ENCODE measurements at regions not wholly inside any gene's neighbourhood (a gene's known extent, or its start where the extent isn't known, plus 50 kb on each side); places are given as distances from the start of the nearest gene placed in this dataset.

GRCh38 chrY:15455133-15455937 is 931.0 kb downstream of the NLGN4Y start (continued):
- no peak for TF ChIP-seq EZH2phosphoT487 (IDR thresholded peaks at IDR 0.05; ENCODE audit: unreplicated experiment)
- TF ChIP-seq, protein P1, sequence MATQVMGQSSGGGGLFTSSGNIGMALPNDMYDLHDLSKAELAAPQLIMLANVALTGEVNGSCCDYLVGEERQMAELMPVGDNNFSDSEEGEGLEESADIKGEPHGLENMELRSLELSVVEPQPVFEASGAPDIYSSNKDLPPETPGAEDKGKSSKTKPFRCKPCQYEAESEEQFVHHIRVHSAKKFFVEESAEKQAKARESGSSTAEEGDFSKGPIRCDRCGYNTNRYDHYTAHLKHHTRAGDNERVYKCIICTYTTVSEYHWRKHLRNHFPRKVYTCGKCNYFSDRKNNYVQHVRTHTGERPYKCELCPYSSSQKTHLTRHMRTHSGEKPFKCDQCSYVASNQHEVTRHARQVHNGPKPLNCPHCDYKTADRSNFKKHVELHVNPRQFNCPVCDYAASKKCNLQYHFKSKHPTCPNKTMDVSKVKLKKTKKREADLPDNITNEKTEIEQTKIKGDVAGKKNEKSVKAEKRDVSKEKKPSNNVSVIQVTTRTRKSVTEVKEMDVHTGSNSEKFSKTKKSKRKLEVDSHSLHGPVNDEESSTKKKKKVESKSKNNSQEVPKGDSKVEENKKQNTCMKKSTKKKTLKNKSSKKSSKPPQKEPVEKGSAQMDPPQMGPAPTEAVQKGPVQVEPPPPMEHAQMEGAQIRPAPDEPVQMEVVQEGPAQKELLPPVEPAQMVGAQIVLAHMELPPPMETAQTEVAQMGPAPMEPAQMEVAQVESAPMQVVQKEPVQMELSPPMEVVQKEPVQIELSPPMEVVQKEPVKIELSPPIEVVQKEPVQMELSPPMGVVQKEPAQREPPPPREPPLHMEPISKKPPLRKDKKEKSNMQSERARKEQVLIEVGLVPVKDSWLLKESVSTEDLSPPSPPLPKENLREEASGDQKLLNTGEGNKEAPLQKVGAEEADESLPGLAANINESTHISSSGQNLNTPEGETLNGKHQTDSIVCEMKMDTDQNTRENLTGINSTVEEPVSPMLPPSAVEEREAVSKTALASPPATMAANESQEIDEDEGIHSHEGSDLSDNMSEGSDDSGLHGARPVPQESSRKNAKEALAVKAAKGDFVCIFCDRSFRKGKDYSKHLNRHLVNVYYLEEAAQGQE (IDR thresholded peaks at IDR 0.05; ENCODE audit: unreplicated experiment), result no peak

GRCh38 chrY:15455980-15456469 is 931.7 kb downstream of the NLGN4Y start:
- no peak overlapping the region for H3K27ac Mint-ChIP-seq
- Histone ChIP-seq H3K4me2 (no peak overlapping the region), H3K9me2 (ENCODE audit: insufficient read depth) (no peaks in the 10 kb centered on the region), H3F3A (replicated peaks; ENCODE audit: low read depth) (no peaks in the 10 kb centered on the region), H3K36me3 (ENCODE audit: insufficient read depth) (no peaks in the 10 kb centered on the region), H4K20me1 (replicated peaks; ENCODE audit: insufficient read depth) (no peaks in the 10 kb centered on the region), H3K27me3 (ENCODE audit: insufficient read depth) (no peaks in the 10 kb centered on the region), H3K4me3 (no peak overlapping the region), H3K79me2 (replicated peaks; ENCODE audit: insufficient read depth) (no peaks in the 10 kb centered on the region), H2AFZ (no peak overlapping the region), H3K4me1 (ENCODE audit: insufficient read depth) (0 out of 2 replicates have a peak, but pooled peaks cover 3% of the 10 kb centered on the region), H3K27ac (ENCODE audit: low read depth) (no peak overlapping the region)
- H3K4me1 Mint-ChIP-seq, result peaks cover 5% of the 10 kb centered on the region; the same call in 2 of the 3 replicates
- H3K36me3 Mint-ChIP-seq (ENCODE audit: low read depth), result peaks cover 11% of the 10 kb centered on the region; the same call in 2 of the 3 replicates
- peaks cover 3% of the 10 kb centered on the region for H3K27me3 Mint-ChIP-seq (ENCODE audit: insufficient read depth, low read depth, poor library complexity)
- peaks cover 9% of the 10 kb centered on the region; the same call in 2 of the 3 replicates for H3K9me3 Mint-ChIP-seq
- ATAC-seq, result no peak
- no peak overlapping the region for H3K4me3 Mint-ChIP-seq
- DNase-seq (ENCODE audit: low spot score), result no peak
- TF ChIP-seq ZNF114 (CRISPR knock-in tag; IDR thresholded peaks at IDR 0.05) (no peak), EZH2phosphoT487 (IDR thresholded peaks at IDR 0.05; ENCODE audit: unreplicated experiment) (no peak), STAT1 (IDR thresholded peaks at IDR 0.05; ENCODE audit: unreplicated experiment) (no peak), JUNB (IDR thresholded peaks at IDR 0.05; ENCODE audit: unreplicated experiment) (no peak), ZNF462 (CRISPR knock-in tag; IDR thresholded peaks at IDR 0.05) (no peak)
- TF ChIP-seq, protein P1 (IDR thresholded peaks at IDR 0.05; ENCODE audit: unreplicated experiment), result no peak
- TF ChIP-seq, protein P2, sequence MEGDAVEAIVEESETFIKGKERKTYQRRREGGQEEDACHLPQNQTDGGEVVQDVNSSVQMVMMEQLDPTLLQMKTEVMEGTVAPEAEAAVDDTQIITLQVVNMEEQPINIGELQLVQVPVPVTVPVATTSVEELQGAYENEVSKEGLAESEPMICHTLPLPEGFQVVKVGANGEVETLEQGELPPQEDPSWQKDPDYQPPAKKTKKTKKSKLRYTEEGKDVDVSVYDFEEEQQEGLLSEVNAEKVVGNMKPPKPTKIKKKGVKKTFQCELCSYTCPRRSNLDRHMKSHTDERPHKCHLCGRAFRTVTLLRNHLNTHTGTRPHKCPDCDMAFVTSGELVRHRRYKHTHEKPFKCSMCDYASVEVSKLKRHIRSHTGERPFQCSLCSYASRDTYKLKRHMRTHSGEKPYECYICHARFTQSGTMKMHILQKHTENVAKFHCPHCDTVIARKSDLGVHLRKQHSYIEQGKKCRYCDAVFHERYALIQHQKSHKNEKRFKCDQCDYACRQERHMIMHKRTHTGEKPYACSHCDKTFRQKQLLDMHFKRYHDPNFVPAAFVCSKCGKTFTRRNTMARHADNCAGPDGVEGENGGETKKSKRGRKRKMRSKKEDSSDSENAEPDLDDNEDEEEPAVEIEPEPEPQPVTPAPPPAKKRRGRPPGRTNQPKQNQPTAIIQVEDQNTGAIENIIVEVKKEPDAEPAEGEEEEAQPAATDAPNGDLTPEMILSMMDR (conservative IDR thresholded peaks at IDR 0.05; ENCODE audit: low read depth in 2 of 2), result no peak
